Fibroblast of skin of abdomen (primary cell): ENCODE measurements at regions not wholly inside any gene's neighbourhood (a gene's known extent, or its start where the extent isn't known, plus 50 kb on each side); places are given as distances from the start of the nearest gene placed in this dataset.
"Not testable (repeated sequence)": the region's sequence is repeated elsewhere in the genome, so short reads cannot be mapped to it uniquely, and the experiment has no call there.

Experiments used
- DNase-seq: peaks from one replicate; pipeline ENCODE4 v3.0.0-alpha.2; 2013

- no peak for DNase-seq
Observed at GRCh38 chr7:142499635-142500034, 241.8 kb upstream of the PRSS58 start.

- DNase-seq: peak; percentile 37
Observed at GRCh38 chr7:142498364-142498763, 240.5 kb upstream of the PRSS58 start.

- DNase-seq: peak; percentile 48
Observed at GRCh38 chr7:142496545-142496991, 238.7 kb upstream of the PRSS58 start.

- DNase-seq: not testable (repeated sequence)
Observed at GRCh38 chr7:142495879-142496278, 238.0 kb upstream of the PRSS58 start.

- not testable (repeated sequence) for DNase-seq
Observed at GRCh38 chr7:142495301-142495700, 237.4 kb upstream of the PRSS58 start.

- no peak for DNase-seq
Observed at GRCh38 chr7:142494021-142494420, 236.2 kb upstream of the PRSS58 start.

GRCh38 chr7:142488842-142489241, 231.0 kb upstream of the PRSS58 start:
- DNase-seq: no peak

GRCh38 chr7:142488036-142488633, 230.3 kb upstream of the PRSS58 start:
- no peak for DNase-seq

- not testable (repeated sequence) for DNase-seq
Observed at GRCh38 chr7:142487565-142487964, 229.7 kb upstream of the PRSS58 start.

GRCh38 chr7:142487124-142487523, 229.3 kb upstream of the PRSS58 start:
- no peak for DNase-seq

- DNase-seq: no peak
Observed at GRCh38 chr7:142485617-142486226, 227.9 kb upstream of the PRSS58 start.

- DNase-seq: no peak
Observed at GRCh38 chr7:142483659-142484317, 225.9 kb upstream of the PRSS58 start.

- DNase-seq: peak; percentile 54
Observed at GRCh38 chr7:142482891-142483658, 225.2 kb upstream of the PRSS58 start.

- DNase-seq: peak; percentile 43
Observed at GRCh38 chr7:142481548-142481947, 223.7 kb upstream of the PRSS58 start.

GRCh38 chr7:142478479-142479220, 220.8 kb upstream of the PRSS58 start:
- DNase-seq: peak; percentile 72

GRCh38 chr7:142477801-142478200, 219.9 kb upstream of the PRSS58 start:
- not testable (repeated sequence) for DNase-seq

GRCh38 chr7:142477079-142477651, 219.3 kb upstream of the PRSS58 start:
- peak; percentile 54 for DNase-seq

- no peak for DNase-seq
Observed at GRCh38 chr7:142476077-142476476, 218.2 kb upstream of the PRSS58 start.

- no peak for DNase-seq
Observed at GRCh38 chr7:142471820-142472219, 214.0 kb upstream of the PRSS58 start.

- no peak for DNase-seq
Observed at GRCh38 chr7:142470544-142470830, 212.6 kb upstream of the PRSS58 start.

GRCh38 chr7:142469696-142470543, 212.1 kb upstream of the PRSS58 start:
- no peak for DNase-seq
